GM12878 (cell line): ENCODE measurements at regions not wholly inside any gene's neighbourhood (a gene's known extent, or its start where the extent isn't known, plus 50 kb on each side); places are given as distances from the start of the nearest gene placed in this dataset.

Experiments used
- ATAC-seq: fragments of 200-7000 bp; cut with Tn5 transposase; 3 replicates; pipeline ENCODE4 v1.9.1; 2020; ENCODE audit warnings: mild to moderate bottlenecking, moderate library complexity
- BruUV-seq: library from RNA; stranded (reverse); fragments of 400-500 nt; replicated peaks from 2 replicates; lab custom pipeline; 2021; lab: Mats Ljungman, UMichigan
- CTCF ChIA-PET: fragments of 300-600 bp; sonication (Branson Sonifier 250); formaldehyde crosslinking; extraction: SDS; loops from one replicate; lab custom pipeline; 2021; ENCODE audit warnings: inconsistent platforms; lab: Yijun Ruan, JAX
- POLR2A ChIA-PET: fragments of 350-600 bp; formaldehyde crosslinking; extraction: SDS; loops from one replicate; lab custom pipeline; 2021; ENCODE audit warnings: inconsistent platforms; lab: Charles Lee
- RAD21 ChIA-PET: fragments of 300-600 bp; sonication (Branson Sonifier 250); formaldehyde crosslinking; loops from one replicate; lab custom pipeline; 2023; ENCODE audit warnings: antibody characterized with exemption; ENCODE audit not compliant: unreplicated experiment; lab: Charles Lee
- SMC1A ChIA-PET: fragments of 300-600 bp; sonication (Branson Sonifier 250); formaldehyde crosslinking; loops from one replicate; lab custom pipeline; 2023; ENCODE audit not compliant: unreplicated experiment, uncharacterized antibody; lab: Charles Lee
- DNase-seq: peaks from one replicate; pipeline ENCODE4 v3.0.0-alpha.2; 2011; ENCODE audit warnings: low read depth, low spot score
- FAIRE-seq: peaks from 3 replicates; lab custom pipeline; 2011; peaks lifted over from hg19 to GRCh38; lab: Jason Lieb, UNC
- H2AFZ ChIP-seq: 2 replicates; pipeline ENCODE4 v1.6.0; 2011; ENCODE audit warnings: low read depth, low read length, control low read depth; ENCODE audit not compliant: control insufficient read depth
- H3K27ac ChIP-seq: 2 replicates; pipeline ENCODE4 v1.5.1; 2011; ENCODE audit warnings: control low read depth; ENCODE audit not compliant: control insufficient read depth, insufficient read depth
- H3K27me3 ChIP-seq, 2 experiments: replicated peaks in 1 of 2; 2 replicates each; pipeline versions ENCODE4 v1.6.0 to v1.6.1; 2011; ENCODE audit warnings: low read length in 1 of 2; ENCODE audit not compliant: control insufficient read depth in 2 of 2, insufficient read depth in 2 of 2
- H3K36me3 ChIP-seq, 2 experiments: 2 replicates each; pipeline ENCODE4 v1.5.1; 2011; ENCODE audit warnings: low read length in 1 of 2; ENCODE audit not compliant: control insufficient read depth in 2 of 2, insufficient read depth in 2 of 2
- H3K4me1 ChIP-seq: 2 replicates; pipeline ENCODE4 v1.6.1; 2011; ENCODE audit warnings: mild to moderate bottlenecking, low read length, moderate library complexity, mixed read lengths; ENCODE audit not compliant: control insufficient read depth, insufficient read depth
- H3K4me2 ChIP-seq: 2 replicates; pipeline ENCODE4 v1.6.0; 2011; ENCODE audit warnings: control low read depth; ENCODE audit not compliant: control insufficient read depth, insufficient read depth
- H3K4me3 ChIP-seq: fragments of 200-600 bp; sonication (generic); 2 replicates; pipeline ENCODE4 v1.5.1; 2016
- H3K79me2 ChIP-seq: 2 replicates; pipeline ENCODE4 v1.6.0; 2011; ENCODE audit warnings: low read length; ENCODE audit not compliant: control insufficient read depth, insufficient read depth
- H3K9ac ChIP-seq: 2 replicates; pipeline ENCODE4 v1.8.0; 2011; ENCODE audit warnings: low read length, control low read depth, mixed read lengths; ENCODE audit not compliant: control insufficient read depth, insufficient read depth
- H3K9me3 ChIP-seq: replicated peaks from 3 replicates; pipeline ENCODE4 v1.5.1; 2011; ENCODE audit warnings: mild to moderate bottlenecking, low read length; ENCODE audit not compliant: control insufficient read depth, insufficient read depth
- H4K20me1 ChIP-seq: 2 replicates; pipeline ENCODE4 v1.6.0; 2011; ENCODE audit not compliant: control insufficient read depth, insufficient read depth
- ATF7 ChIP-seq: fragments of 450-650 bp; IDR thresholded peaks from 2 replicates; pipeline ENCODE4 v1.6.1; 2016; ENCODE audit warnings: low read depth, mild to moderate bottlenecking
- FOXM1 ChIP-seq: IDR thresholded peaks from 2 replicates; pipeline ENCODE4 v1.6.1; 2012; ENCODE audit warnings: low read depth, mild to moderate bottlenecking, inconsistent platforms, low read length, moderate library complexity
- GABPA ChIP-seq: IDR thresholded peaks from 2 replicates; pipeline ENCODE4 v1.6.1; 2014; ENCODE audit warnings: antibody characterized with exemption, low read depth, mild to moderate bottlenecking, inconsistent platforms
- JUNB ChIP-seq: IDR thresholded peaks from 2 replicates; pipeline ENCODE4 v1.6.1; 2016; ENCODE audit warnings: antibody characterized with exemption, mild to moderate bottlenecking
- LARP7 ChIP-seq: fragments of 450-650 bp; IDR thresholded peaks from 2 replicates; pipeline ENCODE4 v1.6.1; 2017; ENCODE audit warnings: mild to moderate bottlenecking
- MXI1 ChIP-seq: fragments of 150-350 bp; IDR thresholded peaks from 2 replicates; pipeline ENCODE4 v1.6.1; 2011; ENCODE audit warnings: low read depth, mild to moderate bottlenecking, inconsistent platforms, low read length, improper control_type of control experiment
- PRDM15 ChIP-seq: fragments of 450-650 bp; formaldehyde crosslinking; IDR thresholded peaks from 2 replicates; pipeline ENCODE4 v1.4.0; 2020; ENCODE audit warnings: mild to moderate bottlenecking, moderate library complexity
- SIX5 ChIP-seq: IDR thresholded peaks from 2 replicates; pipeline ENCODE4 v1.6.1; 2011; ENCODE audit warnings: mild to moderate bottlenecking, low read depth, low read length, moderate library complexity; ENCODE audit not compliant: severe bottlenecking
- ZNF274 ChIP-seq: IDR thresholded peaks from one replicate; pipeline ENCODE4 v1.8.0; 2011; ENCODE audit not compliant: insufficient read length, insufficient read depth
- WGBS: methylation state at CpG from one replicate; pipeline ENCODE4 v1.1.6; 2016; ENCODE audit warnings: low lambda C conversion rate; ENCODE audit not compliant: insufficient replicate concordance, insufficient coverage; ENCODE audit errors: missing lambda C conversion rate; 5-methylcytosine and 5-hydroxymethylcytosine counted together
- in situ Hi-C: fragments of 300-500 bp; cut with MboI; formaldehyde crosslinking; loops from 9 replicates; pipeline ENCODE4 v1.14.3; 2018; ENCODE audit warnings: mixed read lengths
- intact Hi-C: fragments of 100-400 bp; cut with micrococcal nuclease; formaldehyde crosslinking; loops from one replicate; pipeline ENCODE4 v1.14.2; 2022; ENCODE audit not compliant: unreplicated experiment

- SMC1A ChIA-PET, result interaction anchor here (0.6 to 3.0 kb wide), 11 partner anchors 9 to 164 kb away, joined by 3 to 17 read pairs (median 4); no protein-coding TSS in a partner anchor
- FAIRE-seq (no peak), ATAC-seq (no peak), DNase-seq (no peak)
- BruUV-seq, result no TSS peak
- H4K20me1 ChIP-seq, result no peaks in the 10 kb centered on the region
- no peak overlapping the region for H3K4me2 ChIP-seq
- no peaks in the 10 kb centered on the region for H3K36me3 ChIP-seq
- intact Hi-C loops, result loop anchor here (5.0 kb wide), 1 partner anchor 113 kb away; no protein-coding TSS in a partner anchor
- H2AFZ ChIP-seq, result no peak overlapping the region
- 56% methylated on average over 7 of the region's 7 CpGs for WGBS
- H3K27me3 ChIP-seq, result no peaks in the 10 kb centered on the region
- no peak overlapping the region for H3K4me3 ChIP-seq
- no peak overlapping the region for H3K9ac ChIP-seq
- POLR2A ChIA-PET, result no interaction called here
- in situ Hi-C loops, result no loop called here
- no peak overlapping the region for H3K27ac ChIP-seq
- H3K79me2 ChIP-seq, result no peaks in the 10 kb centered on the region
- H3K4me1 ChIP-seq, result no peaks in the 10 kb centered on the region
- H3K9me3 ChIP-seq, result no peaks in the 10 kb centered on the region
- RAD21 ChIA-PET, result interaction anchor here (0.9 to 1.2 kb wide), 3 partner anchors 41 to 113 kb away, joined by 3 to 5 read pairs (median 3); no protein-coding TSS in a partner anchor
- TF ChIP-seq ATF7 (0 out of 2 replicates have a peak, but pooled peaks have one; percentile 31), MXI1 (no peak)
- TF ChIP-seq, all 136 proteins: peak for 1
- CTCF ChIA-PET, result interaction anchor here (0.6 to 5.6 kb wide), 8 partner anchors 13 to 820 kb away, joined by 3 to 38 read pairs (median 4); no protein-coding TSS in a partner anchor
These were observed 79.9 kb upstream of the CCDC167 start for GRCh38 chr6:37579444-37580067.

GRCh38 chr6:37578104-37578503 is 78.4 kb upstream of the CCDC167 start:
- H3K36me3 ChIP-seq, result no peaks in the 10 kb centered on the region
- ATAC-seq (no peak), FAIRE-seq (no peak), DNase-seq (no peak)
- H3K79me2 ChIP-seq, result no peaks in the 10 kb centered on the region
- no peak overlapping the region for H2AFZ ChIP-seq
- no peak overlapping the region for H3K4me2 ChIP-seq
- WGBS, result 70% methylated on average over 12 of the region's 12 CpGs
- H3K27ac ChIP-seq, result no peak overlapping the region
- H3K9ac ChIP-seq, result no peak overlapping the region
- CTCF ChIA-PET, result interaction anchor here (0.6 to 2.6 kb wide), 5 partner anchors 12 to 195 kb away, joined by 3 to 17 read pairs (median 4); no protein-coding TSS in a partner anchor
- H3K27me3 ChIP-seq, result no peaks in the 10 kb centered on the region
- RAD21 ChIA-PET, result interaction anchor here (0.6 to 1.9 kb wide), 3 partner anchors 12 to 114 kb away, joined by 3 to 5 read pairs (median 3); no protein-coding TSS in a partner anchor
- in situ Hi-C loops (no loop called here), intact Hi-C loops (no loop called here)
- POLR2A ChIA-PET, result interaction anchor here (0.6 to 1.0 kb wide), 2 partner anchors 98 to 120 kb away, joined by 3 to 6 read pairs; no protein-coding TSS in a partner anchor
- no peaks in the 10 kb centered on the region for H3K9me3 ChIP-seq
- SMC1A ChIA-PET, result interaction anchor here (3.0 kb wide), 1 partner anchor 40 kb away, joined by 17 read pairs; no protein-coding TSS in a partner anchor
- H3K4me3 ChIP-seq, result no peak overlapping the region
- no peaks in the 10 kb centered on the region for H4K20me1 ChIP-seq
- no TSS peak for BruUV-seq
- H3K4me1 ChIP-seq, result no peaks in the 10 kb centered on the region
- TF ChIP-seq ZNF274 (no peak), LARP7 (no peak), GABPA (no peak), FOXM1 (no peak), SIX5 (no peak), PRDM15 (CRISPR knock-in tag) (no peak), JUNB (no peak)
